GM12873 (cell line): ENCODE measurements at regions not wholly inside any gene's neighbourhood (a gene's known extent, or its start where the extent isn't known, plus 50 kb on each side); places are given as distances from the start of the nearest gene placed in this dataset.

Experiments used
- TF ChIP-seq, protein P1 (sequence below): IDR thresholded peaks from 2 replicates; pipeline ENCODE4 v1.5.1; 2012; ENCODE audit warnings: low read depth, mild to moderate bottlenecking, moderate library complexity, low read length, control low read depth; ENCODE audit not compliant: insufficient read depth; ENCODE audit errors: missing control alignments

DNA sequence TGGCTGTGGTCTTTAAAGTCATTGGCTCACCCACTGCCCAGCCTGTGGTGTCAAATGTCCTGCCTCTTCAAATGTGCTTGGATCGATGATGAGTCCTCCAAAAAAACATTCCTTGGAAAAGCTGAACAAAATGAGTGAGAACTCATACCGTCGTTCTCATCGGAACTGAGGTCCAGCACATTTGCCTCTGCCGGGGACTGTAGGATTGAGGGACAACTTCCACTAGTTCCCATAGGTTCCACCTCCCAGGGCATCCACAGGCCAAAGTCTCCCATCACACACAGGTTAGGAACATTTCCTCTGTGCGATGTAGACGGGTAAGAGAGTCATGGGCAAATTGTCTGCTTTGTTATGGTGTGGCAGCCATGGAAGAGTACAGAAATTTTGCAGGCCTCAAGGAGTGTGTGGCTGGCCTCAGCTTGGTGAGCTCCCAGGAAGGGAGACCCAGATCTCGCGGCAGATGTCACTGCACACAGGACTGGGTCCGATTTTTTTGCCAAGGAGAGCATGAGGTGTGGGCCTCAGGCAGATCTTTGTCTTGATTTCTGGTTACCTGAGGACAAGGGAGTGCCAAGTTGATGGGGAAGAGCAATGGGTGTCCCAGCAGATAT is 115.7 kb downstream of the SNRPN start:
- TF ChIP-seq, protein P1, sequence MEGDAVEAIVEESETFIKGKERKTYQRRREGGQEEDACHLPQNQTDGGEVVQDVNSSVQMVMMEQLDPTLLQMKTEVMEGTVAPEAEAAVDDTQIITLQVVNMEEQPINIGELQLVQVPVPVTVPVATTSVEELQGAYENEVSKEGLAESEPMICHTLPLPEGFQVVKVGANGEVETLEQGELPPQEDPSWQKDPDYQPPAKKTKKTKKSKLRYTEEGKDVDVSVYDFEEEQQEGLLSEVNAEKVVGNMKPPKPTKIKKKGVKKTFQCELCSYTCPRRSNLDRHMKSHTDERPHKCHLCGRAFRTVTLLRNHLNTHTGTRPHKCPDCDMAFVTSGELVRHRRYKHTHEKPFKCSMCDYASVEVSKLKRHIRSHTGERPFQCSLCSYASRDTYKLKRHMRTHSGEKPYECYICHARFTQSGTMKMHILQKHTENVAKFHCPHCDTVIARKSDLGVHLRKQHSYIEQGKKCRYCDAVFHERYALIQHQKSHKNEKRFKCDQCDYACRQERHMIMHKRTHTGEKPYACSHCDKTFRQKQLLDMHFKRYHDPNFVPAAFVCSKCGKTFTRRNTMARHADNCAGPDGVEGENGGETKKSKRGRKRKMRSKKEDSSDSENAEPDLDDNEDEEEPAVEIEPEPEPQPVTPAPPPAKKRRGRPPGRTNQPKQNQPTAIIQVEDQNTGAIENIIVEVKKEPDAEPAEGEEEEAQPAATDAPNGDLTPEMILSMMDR, result no peak

DNA sequence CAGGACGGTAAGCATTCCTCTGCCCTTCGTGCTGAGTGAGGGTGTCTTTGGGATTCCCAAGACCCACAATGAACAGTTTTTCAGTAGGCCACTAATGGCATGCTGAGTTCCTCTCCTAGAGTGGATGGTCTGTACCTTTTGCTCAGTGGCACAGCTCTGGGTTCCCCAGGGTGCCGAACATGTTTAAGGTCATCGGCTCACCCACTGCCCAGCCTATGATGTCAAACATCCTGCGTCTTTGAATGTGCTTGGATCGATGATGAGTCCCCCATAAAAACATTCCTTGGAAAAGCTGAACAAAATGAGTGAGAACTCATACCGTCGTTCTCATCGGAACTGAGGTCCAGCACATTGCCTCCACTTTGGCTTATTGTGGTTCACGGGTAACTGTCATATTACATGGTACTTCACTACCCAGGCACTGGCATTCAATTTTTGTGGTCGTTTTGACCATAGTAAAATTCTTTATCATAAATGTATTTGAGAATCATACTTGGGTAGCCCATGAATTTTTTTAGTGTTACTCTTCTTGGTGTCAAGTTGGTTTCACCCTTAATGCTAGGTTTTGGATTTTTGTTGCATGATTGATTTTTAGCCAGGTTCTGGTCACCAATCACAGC is 118.2 kb downstream of the SNRPN start:
- TF ChIP-seq, protein P1, result no peak

DNA sequence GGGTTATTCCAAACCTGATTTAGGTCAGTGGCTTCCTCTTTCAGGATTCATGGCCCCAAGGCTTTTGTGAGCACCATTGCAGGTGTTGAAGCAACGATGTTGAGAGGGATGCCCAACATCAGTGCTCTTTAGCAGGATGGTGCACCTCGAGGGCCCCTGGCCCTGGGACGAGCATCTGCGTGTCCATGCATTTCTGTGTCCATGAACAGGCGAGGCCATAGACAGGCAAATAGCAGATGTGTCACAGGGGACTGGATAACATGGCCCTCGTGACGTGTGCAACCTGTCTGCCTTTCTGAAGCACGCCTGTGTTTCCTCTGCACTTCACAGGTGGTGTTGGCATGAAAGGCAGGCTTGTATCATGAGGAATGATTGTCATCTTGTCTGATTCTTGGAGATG is 132.3 kb downstream of the SNRPN start:
- TF ChIP-seq, protein P1, result no peak

DNA sequence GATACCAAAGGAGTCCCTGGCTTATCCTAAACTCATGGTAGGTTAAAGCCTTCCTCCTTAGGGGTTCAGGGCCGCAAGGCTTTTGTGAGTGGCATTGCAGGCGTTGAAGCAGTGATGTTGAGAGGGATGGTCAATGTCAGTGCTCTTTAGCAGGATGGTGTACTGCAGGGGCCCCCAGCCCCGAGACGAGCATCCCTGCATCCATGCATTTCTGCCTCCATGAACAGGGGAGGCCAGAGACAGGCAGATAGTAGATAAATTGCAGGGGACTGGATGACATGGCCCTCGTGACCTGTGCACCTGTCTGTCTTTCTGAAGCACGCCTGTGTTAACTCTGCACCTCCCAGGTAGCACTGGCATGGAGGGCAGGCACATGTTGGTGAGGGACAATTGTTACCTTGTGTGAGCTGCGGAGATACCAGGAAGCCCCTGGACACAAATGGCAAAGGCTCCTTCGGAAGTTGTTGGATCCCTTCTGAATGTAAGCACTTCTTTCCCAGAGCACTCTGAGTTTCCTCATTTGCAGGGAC is 133.5 kb downstream of the SNRPN start:
- TF ChIP-seq, protein P1, result no peak

DNA sequence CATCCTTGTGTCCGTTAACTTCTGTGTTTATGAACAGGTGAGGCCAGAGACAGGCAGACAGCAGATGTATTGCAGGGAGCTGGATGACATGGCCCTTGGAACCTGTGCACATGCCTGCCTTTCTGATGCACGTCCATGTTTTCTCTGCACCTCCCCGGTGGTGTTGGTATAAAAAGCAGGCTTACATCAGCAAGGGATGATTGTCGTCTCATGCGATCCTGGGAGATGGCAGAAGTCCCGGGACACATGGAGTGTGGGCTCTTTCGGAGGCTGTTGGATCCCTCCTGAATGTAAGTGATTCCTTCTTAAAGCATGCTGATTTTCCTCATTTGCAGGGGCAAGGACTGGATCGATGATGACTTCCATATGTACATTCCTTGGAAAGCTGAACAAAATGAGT is 134.8 kb downstream of the SNRPN start:
- TF ChIP-seq, protein P1, result no peak

DNA sequence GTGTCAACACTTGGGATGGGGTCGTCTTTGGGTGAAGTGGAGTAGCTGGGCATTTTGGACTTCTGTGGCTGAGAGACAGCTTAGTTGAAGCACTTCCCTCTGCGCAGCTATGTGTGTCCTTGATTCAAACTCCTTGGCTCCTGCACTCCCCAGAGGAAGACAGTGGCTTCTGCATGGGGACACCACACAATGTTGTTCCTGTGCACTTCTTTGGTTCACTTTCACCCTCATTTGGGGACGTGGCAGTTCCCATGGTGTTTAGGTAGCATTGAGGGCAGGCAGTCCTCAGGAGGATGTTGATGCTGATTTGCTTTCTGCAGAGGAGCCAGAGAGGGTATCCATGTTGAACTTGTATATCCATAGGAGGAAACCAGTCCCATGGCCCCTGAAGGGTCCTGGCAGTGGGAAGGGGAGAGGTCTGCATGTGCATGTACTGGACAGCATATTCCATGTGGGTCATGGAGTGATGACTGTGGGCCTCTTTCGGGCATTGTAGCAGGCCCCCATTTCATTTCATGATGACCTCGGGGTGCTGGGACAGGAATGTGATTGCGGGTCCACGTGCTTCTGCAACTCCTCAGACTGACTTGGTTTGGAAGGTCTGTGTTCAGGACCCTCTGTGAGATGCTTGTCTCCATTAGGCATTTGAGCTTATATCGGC is 135.4 kb downstream of the SNRPN start:
- TF ChIP-seq, protein P1, result no peak

DNA sequence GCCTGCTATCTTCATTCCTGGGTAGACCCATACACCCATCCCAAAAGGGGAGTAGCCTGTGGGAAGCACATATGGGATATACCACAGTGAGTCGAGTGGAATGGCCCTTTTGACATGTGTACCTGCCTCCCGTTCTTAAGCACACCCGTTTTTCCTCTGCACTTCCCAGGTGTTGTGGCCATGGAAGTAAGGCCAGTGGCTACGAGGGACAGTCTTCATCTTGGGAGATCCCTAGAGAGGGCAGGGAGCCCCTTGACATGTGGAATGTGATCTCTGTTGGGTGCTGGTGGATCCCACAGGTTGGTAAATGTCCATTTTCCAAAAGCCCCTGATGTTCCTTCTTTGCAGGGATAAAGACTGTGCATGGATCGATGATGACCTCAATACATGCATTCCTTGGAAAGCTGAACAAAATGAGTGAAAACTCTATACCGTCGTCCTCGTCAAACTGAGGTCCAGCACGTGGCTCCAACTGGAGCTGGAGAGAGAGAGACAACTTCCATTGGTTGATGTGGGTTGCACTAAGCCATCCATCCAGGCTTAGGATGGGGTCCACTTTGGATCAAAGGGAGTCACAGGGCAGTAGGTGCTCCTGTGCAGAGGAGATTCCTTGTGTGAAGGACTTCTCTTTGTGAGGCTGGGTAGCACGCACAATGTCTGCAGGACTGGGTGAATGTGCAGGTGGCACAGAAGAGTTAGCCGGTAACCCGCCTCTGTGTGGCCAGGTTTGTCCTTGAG is 136.8 kb downstream of the SNRPN start:
- TF ChIP-seq, protein P1, result no peak
